GM19025 (cell line): ENCODE measurements at regions not wholly inside any gene's neighbourhood (a gene's known extent, or its start where the extent isn't known, plus 50 kb on each side); places are given as distances from the start of the nearest gene placed in this dataset.

ENCODE experiments used
- ATAC-seq: cut with Tn5 transposase; IDR thresholded peaks from one replicate; pipeline ENCODE4 v1.9.1; 2021; ENCODE audit warnings: mild to moderate bottlenecking, low read depth, moderate library complexity; ENCODE audit not compliant: unreplicated experiment

- no peak for ATAC-seq
These were observed 270.6 kb upstream of the UMPS start for GRCh38 chr3:124459678-124460077.

DNA sequence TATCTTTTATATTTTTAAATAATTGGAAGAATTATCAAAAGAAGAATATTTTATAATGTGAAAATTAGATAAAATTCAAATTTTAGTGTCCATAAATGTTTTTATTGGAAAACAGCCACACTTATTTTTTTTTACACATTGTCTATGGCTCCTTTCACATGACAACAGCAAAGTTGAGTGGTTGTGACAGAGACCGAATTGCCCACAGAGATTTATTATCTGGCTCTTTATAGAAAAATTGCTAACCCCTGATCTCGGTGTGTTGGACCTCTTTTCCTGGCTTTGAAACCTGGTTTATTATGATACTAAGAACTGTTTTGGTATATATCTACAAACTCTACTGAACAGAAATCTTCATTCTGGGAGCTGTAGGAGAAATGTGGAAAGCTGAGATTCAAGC lies 269.1 kb upstream of the UMPS start:
- no peak for ATAC-seq

DNA sequence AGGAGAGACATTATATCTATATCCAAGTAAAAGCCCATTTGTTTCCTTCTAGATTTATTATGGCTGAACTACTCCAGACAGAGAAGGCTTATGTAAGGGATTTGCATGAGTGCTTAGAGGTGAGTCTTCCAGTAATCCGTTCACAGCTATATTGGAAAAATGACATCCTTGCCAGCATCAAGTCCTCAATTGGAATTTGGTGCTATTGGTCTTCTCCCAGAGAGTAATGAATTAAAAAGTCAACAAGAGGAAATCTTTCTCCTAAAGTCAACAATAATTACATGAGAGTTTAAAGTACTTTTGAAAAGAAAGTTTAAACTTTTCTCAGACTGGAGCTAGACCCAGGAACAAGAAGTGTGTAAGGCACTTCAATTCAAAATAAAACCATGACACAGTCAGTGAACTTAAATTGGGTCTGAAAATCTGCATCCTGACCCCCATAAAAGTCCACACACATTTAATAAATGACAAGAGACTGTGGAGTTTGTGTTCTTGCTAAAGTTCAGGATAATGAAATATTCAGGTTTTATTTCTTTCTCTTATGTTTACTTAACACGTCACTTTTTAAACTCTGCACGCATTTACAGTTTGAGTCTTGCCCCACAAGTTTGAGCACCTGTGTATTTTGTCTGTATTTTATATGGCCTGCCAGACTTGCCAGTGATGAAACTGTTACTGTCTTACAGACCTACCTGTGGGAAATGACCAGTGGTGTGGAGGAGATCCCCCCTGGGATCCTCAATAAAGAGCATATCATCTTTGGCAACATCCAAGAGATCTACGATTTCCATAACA lies 268.2 kb upstream of the UMPS start:
- no peak for ATAC-seq

GRCh38 chr3:124463234-124463633 lies 267.0 kb upstream of the UMPS start:
- no peak for ATAC-seq

DNA sequence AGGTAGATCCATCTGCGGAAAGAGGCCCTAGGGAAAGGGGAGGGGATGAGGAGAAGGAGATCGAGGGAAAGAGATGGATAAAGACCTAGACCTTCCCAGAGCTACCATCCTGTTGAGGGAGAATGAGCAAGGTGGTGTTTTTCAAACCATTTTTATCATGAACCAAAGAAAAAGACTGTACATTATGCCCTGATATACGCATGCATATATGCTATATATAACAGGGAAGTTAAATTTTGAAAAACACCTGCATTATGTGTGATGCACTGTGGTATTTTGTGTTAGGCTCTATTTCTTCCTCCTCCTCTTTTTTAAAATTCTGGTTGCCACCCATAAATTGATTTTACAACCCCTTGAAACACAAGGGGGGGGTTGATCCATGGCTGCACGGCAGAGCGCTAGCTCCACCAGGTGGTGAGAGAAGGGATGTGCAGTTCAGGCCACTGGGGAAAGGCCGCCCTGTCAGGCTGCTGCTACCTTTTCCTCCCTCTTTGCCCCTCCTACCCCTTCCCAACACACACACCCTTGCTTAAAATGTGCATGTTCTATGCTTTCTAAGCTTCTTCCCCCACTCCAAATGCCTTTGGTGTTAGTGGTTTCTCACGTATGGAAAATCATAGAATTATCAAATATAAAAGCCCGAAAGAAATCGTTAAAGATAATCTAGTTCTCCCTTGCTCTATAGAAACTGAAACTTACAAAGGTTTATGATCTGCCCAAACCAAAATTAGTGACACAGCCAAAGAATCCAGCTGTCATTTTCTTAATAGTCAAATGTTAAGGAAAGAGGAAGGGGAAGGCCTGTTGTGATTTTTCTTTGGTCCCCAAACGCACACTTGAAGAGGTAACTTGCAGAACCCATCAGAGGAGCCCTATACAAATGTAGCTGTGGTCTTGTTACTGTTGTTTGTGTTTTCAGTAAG lies 262.0 kb upstream of the UMPS start:
- ATAC-seq = no peak

DNA sequence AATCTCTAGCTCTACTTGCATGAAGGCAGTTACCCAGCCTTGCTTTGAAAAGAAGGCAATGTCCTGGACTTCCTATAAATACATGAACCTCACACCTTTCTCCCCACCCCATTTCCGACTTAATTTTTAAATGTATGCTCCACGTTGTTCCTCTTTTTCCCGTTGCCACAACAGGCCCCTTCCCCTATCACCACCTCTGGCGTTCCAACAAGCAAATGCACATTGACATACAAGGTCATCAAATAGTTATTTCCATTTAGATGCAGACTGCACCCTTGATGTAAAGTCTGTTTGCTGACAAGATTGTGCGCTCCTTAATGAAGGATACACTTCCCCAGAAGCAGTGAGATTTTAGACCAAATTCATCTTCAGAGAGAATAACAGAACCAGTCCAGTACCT lies 260.7 kb upstream of the UMPS start:
- no peak for ATAC-seq

GRCh38 chr3:124478830-124479229 lies 251.4 kb upstream of the UMPS start:
- no peak for ATAC-seq

GRCh38 chr3:124483915-124484470 lies 246.3 kb upstream of the UMPS start:
- ATAC-seq = no peak

DNA sequence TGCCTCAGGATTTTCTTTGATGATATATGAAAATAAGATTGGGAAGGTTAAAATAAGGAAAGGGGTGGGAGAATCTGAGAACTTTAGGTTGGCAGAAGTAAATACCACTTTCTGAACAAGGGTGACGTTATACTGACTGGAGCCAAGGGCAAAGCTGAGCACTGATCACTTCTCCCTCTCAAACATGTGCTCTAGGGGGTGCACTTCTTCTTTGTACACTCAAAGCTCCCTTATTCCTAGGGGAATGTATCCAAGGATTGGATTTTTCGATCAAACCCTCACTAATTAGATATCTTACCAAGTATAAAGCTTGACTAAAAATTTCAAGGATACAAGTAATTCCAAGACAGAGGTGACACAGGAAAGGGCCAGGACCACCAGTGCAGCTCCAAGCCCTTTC lies 243.9 kb upstream of the UMPS start:
- no peak for ATAC-seq

DNA sequence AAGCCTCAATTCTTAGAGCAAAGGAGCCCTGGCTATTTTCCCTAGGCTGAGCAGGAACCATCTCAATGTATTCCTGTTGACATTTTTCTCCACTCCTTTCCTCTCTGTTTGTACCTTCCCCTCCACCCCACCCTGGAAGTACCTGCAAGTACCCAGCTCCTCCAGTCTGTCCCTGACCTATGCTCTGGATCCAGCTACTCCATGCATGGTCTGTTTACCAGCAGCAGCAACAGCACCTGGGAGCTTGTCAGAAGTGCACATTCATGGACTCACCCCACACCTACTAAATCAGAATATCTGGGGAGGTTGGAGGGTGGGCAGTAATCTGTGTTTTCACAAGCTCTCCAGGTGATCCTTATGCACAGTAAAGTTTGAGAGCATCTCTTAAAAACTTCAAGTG lies 240.7 kb upstream of the UMPS start:
- no peak for ATAC-seq

GRCh38 chr3:124491098-124491497 lies 239.2 kb upstream of the UMPS start:
- no peak for ATAC-seq

DNA sequence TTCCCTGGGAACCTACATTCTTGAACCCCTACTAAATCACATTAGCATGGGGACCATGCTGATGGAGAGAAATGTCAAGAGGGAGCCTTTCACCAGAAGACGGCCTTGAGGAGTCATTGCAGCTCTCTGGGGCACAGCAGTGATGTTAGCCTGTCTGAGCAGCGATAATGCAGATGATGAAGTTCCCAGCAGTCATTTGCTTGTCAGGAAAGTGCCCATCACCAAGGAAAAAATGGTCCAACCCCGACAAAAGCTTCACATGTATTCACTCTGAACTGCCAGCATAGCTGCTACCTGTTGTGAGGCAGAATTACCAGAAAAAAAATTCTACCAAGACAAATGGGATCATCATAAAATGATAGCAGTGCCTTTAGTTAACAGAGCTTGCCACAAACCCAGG lies 238.4 kb upstream of the UMPS start:
- ATAC-seq = no peak

DNA sequence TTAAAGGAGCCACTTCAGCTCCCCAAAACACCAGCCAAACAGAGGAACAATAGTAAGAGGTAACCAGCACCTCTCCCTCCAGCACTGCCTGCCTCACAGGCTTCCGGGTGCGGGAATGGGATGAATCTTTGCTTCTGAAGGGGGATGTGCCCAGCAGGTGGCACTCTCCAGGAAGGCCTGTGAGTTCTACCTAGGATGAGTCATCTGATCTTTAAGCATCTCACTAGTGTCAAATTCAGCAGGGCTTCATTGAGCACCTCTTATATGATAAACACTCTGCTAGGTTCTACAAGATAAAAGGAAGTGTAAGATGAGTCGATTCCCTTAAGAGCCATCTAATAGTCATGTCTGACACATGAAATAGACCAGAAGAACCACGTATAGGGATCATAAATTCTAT lies 237.4 kb upstream of the UMPS start:
- ATAC-seq = no peak

- ATAC-seq = no peak
These were observed 234.2 kb upstream of the UMPS start for GRCh38 chr3:124496061-124496460.

DNA sequence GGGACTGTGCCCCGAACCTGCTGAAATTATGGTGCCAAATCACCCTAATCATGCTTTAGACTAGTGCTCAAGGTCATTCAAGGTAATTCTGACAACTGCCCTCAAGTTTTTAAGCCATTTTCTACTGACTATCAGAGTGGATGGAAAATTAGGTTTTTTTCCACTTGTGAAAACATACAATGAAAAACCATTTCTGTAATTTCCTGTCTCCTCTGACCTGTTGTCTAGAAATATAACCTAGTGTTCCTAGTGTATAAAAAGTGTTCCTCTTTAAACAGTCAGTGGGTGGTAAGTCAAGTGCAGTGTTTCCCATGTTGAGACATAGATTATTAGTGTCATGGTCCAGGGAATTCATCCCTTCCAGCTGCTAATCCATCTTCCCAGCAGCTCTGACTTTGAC lies 232.8 kb upstream of the UMPS start:
- ATAC-seq = no peak

DNA sequence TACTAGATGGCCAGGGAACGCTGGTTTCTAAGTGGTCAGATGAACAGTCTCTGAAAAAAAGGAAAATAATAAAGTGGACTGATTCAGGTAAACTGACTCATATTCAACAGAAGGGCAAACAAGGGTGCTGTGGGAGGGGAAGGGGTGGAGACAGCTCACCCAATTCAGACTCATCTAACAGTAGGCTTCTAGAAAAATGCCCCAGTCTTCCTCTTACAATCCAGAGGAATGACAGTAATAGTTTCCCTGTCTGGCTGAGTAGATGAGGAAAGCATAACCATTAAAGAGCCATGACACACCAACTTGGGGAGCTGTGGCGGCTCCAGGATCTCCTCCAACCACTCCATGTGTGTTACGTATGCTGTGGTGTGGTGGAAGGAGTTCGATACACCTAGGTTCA lies 231.4 kb upstream of the UMPS start:
- ATAC-seq = no peak

DNA sequence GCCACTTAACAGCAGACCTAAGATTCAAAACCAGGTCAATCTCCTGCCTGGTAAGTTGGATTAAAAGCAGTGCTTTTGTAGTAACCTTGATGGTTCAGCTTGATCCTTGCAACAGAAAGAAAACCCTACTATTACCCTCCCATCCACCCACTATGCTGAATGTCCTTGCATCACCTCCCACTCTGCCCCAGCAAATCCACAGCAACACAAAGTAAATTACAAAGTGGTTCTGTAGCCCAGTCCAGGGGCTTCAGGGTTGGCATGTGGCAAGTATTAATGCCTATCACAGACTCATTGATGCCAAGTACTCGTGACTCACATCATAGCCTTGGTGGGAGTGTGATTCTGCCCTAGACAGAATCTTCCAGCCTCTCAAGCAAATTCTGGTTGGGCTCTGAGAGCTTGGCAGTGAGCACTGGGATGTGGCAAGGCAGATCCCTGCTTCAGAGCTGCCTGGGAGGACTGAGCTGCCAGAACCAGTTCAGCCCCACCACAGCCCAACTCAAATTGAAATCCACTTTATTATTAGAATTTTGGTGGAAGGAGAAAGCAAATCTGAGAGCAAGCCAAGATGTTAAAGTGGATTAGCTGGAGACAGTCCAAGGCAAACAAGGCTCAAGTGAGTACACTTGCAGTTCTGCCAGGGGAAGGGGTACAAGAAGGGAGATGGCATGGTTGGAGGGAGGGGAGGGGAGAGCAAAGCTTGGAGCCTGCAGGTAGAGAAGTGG lies 225.8 kb upstream of the UMPS start:
- no peak for ATAC-seq

- ATAC-seq = no peak
These were observed 220.4 kb upstream of the UMPS start for GRCh38 chr3:124509884-124510283.

DNA sequence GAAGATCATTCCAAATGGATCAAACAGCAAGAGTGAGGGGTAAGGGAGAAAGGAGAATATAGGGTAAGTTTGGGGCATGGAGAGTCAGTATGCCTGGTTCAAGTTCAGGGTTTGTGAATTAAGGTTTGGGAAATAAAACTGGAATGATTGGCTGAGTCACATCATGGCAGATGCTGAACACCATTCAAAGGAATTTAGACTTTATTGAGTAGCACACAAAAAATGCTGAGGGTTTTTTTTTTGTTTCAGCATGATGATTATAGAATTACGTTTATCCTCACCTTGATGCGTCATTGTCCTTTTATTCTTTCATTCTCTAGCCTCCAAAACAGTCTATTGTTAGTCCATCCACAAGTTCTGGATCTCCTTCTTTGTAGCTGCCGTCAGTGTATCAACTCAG lies 220.0 kb upstream of the UMPS start:
- ATAC-seq = no peak

DNA sequence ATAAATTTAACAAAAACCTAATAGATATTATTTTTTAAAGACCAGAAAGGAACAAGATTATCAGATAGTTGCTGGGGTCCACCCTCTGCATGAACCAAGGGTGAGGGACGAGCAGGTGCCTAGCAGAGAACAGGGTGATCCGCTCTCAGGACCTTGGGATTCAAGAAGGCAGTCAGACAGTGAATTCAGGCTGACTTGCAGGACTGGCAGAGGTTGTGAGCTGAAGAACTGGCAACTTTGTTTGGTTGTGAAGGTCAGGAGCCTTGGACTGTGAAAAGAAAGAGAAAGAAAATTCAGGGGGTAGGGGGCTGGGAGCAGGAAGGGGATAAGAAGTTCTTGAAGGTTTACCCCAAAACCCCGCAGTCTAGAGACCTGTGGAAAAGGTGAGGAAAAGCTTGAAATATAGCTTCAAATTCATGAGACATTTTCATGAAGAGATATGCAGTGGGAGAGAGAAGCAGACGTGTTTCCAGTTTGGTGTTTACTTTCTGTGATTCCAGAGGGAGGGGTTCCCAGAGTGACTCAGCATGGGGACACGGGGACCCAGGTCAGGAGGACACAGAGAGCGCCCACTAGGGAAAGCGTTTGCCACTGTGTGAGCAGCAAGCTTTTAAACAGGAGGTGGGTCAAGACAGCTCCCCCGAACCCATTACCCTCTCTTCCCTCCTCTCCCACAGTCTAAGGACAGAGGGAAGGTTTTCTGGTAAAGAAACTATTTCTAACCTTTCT lies 217.2 kb upstream of the UMPS start:
- ATAC-seq = no peak
